ENCODE measurements at regions not wholly inside any gene's neighbourhood (a gene's known extent, or its start where the extent isn't known, plus 50 kb on each side); places are given as distances from the start of the nearest gene placed in this dataset.

DNA sequence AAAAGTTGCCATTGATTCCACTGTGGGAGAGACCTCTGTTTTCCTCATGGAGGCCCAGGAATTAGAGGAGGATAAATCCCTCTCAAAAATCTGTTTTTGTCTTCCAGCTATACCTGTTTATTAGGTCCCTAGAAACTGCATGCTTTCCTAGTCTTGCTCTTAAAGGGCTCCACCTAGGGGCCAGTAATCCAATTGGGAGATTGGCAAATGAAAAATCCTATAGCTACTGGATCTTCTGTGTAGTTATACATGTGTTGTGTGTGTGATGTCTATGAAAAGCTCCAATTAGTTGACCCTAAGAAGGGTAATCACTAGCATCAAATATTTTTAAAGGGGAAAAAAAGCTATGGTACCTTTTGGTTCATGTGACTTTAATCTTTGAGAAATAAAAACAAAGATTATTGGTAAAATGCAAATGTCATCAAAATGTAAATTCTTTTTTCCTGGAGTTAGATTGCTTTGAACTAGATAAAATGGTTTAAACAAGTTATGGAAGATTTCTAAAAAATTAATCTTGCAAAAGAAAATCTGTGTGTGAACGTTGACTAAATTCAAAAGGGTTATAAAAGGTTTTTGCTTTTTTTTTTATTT lies 63.4 kb upstream of the C1QTNF9B start:
- TF ChIP-seq CTCF (IDR thresholded peaks at IDR 0.05; ENCODE audit: insufficient read depth, low read length, poor library complexity, severe bottlenecking) (peak; percentile 38), EZH2phosphoT487 (conservative IDR thresholded peaks at IDR 0.05; ENCODE audit: low read length) (no peak)
